T-helper 2 cell treated with Interferon-gamma antibody and Interleukin-4, amounts not matched to agents 5 μg/mL and 100 μg/mL, for 36 hours (primary cell): ENCODE measurements at regions not wholly inside any gene's neighbourhood (a gene's known extent, or its start where the extent isn't known, plus 50 kb on each side); places are given as distances from the start of the nearest gene placed in this dataset.

Experiments
- DNase-seq: peaks from one replicate; pipeline ENCODE4 v3.0.0; 2021; ENCODE audit warnings: low spot score
- H3K27ac Mint-ChIP-seq: one replicate; pipeline ENCODE4 v1.8.0; 2021; ENCODE audit warnings: mild to moderate bottlenecking, mixed read lengths
- H3K27me3 Mint-ChIP-seq: one replicate; pipeline ENCODE4 v1.8.0; 2021; ENCODE audit warnings: low read depth, mixed read lengths
- H3K36me3 Mint-ChIP-seq: one replicate; pipeline ENCODE4 v1.8.0; 2021; ENCODE audit warnings: low read depth, mixed read lengths
- H3K4me1 Mint-ChIP-seq: one replicate; pipeline ENCODE4 v1.8.0; 2021; ENCODE audit warnings: low read depth, mixed read lengths
- H3K4me3 Mint-ChIP-seq: one replicate; pipeline ENCODE4 v1.8.0; 2022; ENCODE audit warnings: mild to moderate bottlenecking, moderate library complexity, mixed read lengths
- H3K9me3 Mint-ChIP-seq: one replicate; pipeline ENCODE4 v1.8.0; 2021; ENCODE audit warnings: mixed read lengths

DNA sequence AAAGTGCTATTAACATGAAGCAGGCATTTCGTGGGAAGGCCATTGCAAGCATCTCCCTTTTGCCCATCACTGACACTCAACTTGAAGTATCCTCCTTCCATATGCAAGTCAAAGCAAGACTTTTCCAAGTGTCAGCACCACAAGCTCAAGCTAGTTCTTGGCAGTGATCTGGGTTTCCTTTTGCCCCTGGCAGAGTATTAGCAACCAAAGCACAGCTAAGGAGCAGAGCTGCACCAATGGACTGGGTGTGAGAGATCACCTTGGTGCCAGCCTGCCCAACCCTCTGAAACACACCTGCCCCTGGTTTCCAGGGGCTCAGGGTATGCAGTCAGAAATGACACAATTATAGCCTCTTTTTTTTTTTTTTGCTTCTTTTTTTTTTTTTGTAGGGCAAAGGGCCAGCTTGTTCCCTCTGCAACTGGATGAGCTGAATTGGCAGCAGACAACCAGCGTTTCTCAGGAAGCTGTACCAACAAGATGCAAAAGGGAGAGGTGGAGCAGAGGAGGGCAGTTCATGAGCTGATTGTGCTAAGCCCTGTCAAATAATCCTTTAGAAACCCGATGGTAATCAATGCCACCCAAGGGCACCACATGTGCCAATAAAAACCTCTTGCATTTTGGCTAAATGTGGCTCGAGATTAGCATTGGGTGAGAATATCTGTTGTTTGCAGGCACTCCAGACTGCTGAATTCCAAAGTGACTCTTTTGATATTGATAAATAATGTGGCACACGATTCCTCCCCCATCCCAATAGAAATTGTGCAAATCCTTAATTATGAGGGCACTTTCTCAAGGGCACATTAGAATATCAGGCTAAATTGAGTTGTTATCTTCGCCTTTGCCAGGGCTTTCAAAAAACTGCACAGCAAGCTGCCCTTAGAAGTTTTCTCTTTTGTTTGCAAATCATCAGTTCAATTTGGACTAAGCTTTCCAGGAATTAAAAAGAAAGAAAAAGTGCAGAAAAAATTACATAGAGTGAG, 192.4 kb downstream of the GAS1 start:
- Mint-ChIP-seq H3K27me3 (no peaks in the 10 kb centered on the region), H3K4me1 (no peaks in the 10 kb centered on the region), H3K27ac (no peak overlapping the region), H3K36me3 (no peaks in the 10 kb centered on the region), H3K4me3 (no peak overlapping the region), H3K9me3 (no peaks in the 10 kb centered on the region)
- DNase-seq, result no peak

DNA sequence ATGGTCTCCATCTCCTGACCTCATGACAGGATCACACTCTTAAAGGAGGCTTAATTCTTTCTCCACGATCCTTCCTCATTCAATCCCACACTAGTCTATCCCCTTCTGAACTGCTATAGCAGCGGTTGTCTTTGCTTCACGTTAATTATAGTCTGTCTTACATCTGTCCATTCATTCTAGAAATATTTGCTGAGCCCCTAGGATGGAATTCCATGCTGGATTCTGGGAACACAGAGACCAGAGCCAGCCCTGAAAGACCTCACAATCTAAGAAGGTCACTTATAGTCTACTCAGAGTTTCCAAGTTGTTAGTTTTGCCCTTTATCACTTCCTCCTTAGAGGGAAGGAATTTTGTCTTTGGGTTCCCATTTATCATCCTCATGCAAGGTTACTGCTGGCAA, 193.5 kb downstream of the GAS1 start:
- Mint-ChIP-seq H3K36me3 (no peaks in the 10 kb centered on the region), H3K9me3 (no peaks in the 10 kb centered on the region), H3K4me3 (no peak overlapping the region), H3K4me1 (no peaks in the 10 kb centered on the region), H3K27ac (no peak overlapping the region), H3K27me3 (no peaks in the 10 kb centered on the region)
- no peak for DNase-seq

DNA sequence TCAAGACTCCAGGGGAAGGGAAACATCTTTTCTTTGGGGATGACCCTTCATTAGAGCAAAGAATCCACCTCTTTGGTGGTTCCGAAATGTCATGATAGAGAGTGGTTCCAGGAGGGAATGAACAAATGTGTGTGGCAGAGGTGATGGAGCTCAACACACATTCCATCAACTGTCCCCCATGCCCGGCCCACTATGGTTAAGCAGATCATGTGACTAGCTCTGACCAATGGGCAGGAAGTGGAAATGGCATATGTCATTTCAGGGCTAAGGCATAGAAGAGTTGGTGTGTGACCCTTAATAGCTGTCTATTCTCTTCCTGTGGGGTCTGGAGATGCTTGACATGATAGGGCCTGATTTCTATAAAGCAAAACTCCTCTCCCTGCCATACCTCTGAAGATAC, 194.6 kb downstream of the GAS1 start:
- Mint-ChIP-seq H3K9me3 (no peaks in the 10 kb centered on the region), H3K4me3 (no peak overlapping the region), H3K36me3 (no peaks in the 10 kb centered on the region), H3K4me1 (no peaks in the 10 kb centered on the region), H3K27ac (no peak overlapping the region), H3K27me3 (no peaks in the 10 kb centered on the region)
- DNase-seq, result no peak

DNA sequence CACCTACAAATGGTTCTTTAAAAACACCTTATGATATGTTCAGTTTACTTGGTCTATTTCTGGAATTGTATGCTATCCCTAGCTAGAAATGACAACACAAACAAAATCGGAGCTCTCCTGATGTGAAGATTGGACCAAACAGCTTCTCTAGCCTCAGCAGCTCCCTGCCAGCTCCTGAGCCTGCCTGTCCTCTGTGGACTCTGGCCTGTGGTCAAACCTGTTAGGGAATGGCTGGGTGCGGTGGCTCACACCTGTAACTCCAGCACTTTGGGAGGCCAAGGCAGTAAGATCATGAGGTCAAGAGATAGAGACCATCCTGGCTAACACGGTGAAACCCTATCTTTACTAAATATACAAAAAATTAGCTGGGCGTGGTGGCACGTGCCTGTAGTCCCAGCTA, 195.3 kb downstream of the GAS1 start:
- H3K36me3 Mint-ChIP-seq, result no peaks in the 10 kb centered on the region
- H3K27ac Mint-ChIP-seq, result no peak overlapping the region
- H3K9me3 Mint-ChIP-seq, result no peaks in the 10 kb centered on the region
- H3K4me3 Mint-ChIP-seq, result no peak overlapping the region
- H3K4me1 Mint-ChIP-seq, result no peaks in the 10 kb centered on the region
- no peaks in the 10 kb centered on the region for H3K27me3 Mint-ChIP-seq
- DNase-seq, result no peak

DNA sequence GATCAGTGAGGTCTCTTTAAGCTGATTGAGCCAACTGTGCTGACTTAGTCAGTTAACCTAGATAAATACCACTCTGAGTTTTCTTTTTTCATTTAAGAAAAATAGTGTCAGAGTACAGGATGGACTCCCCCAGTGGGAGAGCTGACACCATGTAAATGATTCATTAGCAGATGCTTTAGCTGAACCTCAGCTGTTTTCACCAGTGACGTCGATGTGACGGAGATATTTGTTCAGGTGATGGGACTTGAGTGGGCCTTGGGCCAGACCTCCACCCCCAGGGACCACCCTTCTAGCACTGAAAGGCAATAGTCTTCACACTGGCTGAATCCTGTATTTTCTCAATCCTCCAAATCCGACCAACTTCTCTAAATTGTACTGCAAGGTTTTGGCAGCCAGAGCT, 196.1 kb downstream of the GAS1 start:
- H3K27me3 Mint-ChIP-seq, result no peaks in the 10 kb centered on the region
- no peak overlapping the region for H3K4me3 Mint-ChIP-seq

DNA sequence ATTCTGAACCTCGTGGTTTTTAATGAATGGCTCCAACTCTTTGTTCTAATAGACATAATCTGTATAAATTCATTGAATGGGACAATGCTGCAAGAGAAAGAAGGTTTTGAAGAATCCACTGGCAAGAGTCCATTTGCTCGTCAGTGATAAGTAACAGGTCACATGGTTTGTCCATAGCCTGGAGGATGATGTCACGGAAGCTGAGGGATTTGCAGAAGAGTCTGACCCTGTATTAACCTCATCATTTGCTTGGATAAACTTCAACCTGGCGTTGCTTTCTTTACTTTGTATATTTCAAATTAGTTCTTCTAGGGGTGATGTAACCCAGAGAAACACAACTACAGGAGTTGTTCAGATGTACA, 197.4 kb downstream of the GAS1 start:
- Mint-ChIP-seq H3K4me3 (no peak overlapping the region), H3K9me3 (no peaks in the 10 kb centered on the region), H3K27me3 (no peaks in the 10 kb centered on the region), H3K4me1 (no peaks in the 10 kb centered on the region), H3K36me3 (no peaks in the 10 kb centered on the region), H3K27ac (no peak overlapping the region)
- no peak for DNase-seq

More for the DNA sequence above, 196.1 kb downstream of the GAS1 start:
- no peak for DNase-seq
- H3K9me3 Mint-ChIP-seq, result no peaks in the 10 kb centered on the region
- no peaks in the 10 kb centered on the region for H3K4me1 Mint-ChIP-seq
- no peak overlapping the region for H3K27ac Mint-ChIP-seq
- H3K36me3 Mint-ChIP-seq, result no peaks in the 10 kb centered on the region

DNA sequence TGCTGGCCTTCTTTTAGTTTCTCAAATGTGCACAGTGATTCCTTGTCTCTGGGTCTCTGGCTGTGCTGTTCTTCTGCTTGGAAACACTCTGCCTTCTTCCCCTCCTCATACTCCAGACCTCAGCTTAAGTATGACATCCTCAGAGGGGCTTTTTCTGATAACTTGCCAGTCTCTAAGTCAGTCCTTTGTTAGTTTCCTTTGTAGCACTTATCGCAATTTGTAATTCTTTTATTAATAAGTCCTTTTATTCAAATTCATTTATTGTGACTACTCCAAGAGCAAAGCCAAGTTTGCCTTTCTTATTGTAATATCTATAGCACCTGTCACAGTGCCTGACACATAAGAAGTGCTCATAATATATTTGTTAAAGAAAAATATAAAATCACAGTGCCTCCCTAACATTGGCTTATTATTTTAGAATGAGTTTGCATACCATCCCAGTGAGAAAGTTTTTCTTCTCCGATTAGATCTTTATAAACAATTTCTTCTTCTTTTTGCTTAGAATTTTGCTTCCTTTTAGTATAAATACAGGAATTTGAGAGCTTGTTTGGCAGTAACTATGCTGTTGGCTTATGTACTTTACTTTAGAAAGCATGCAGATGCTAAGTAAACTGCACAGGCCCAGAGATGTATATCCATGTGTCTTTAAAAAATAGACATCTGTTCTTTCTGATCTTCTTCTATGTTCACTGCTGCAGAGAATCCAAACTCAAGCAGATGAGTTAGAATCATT, 198.0 kb downstream of the GAS1 start:
- no peaks in the 10 kb centered on the region for H3K9me3 Mint-ChIP-seq
- no peak overlapping the region for H3K27ac Mint-ChIP-seq
- no peaks in the 10 kb centered on the region for H3K4me1 Mint-ChIP-seq
- no peaks in the 10 kb centered on the region for H3K27me3 Mint-ChIP-seq
- no peaks in the 10 kb centered on the region for H3K36me3 Mint-ChIP-seq
- no peak for DNase-seq
- H3K4me3 Mint-ChIP-seq, result no peak overlapping the region

DNA sequence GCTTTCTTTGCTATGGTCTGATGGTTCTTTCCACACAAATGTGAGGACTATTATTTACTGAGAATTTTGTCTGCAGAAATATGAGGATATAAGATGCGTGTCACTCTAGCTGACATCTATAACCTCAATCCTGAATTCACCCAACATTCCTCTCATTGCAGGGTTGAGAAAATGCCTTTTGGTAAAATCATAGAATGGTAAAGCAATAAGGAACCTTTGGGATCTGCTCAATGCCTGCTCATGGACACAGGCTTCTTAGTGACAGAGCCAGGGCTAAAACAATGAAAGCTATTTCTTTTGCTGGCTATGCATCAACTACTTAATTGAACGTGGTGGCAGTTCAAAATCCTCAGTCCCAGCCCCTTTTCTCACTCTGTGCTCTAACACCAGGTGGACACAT, 199.6 kb downstream of the GAS1 start:
- H3K9me3 Mint-ChIP-seq, result no peaks in the 10 kb centered on the region
- H3K36me3 Mint-ChIP-seq, result no peaks in the 10 kb centered on the region
- no peak overlapping the region for H3K27ac Mint-ChIP-seq
- H3K4me3 Mint-ChIP-seq, result no peak overlapping the region
- no peak for DNase-seq
- no peaks in the 10 kb centered on the region for H3K4me1 Mint-ChIP-seq
- no peaks in the 10 kb centered on the region for H3K27me3 Mint-ChIP-seq

DNA sequence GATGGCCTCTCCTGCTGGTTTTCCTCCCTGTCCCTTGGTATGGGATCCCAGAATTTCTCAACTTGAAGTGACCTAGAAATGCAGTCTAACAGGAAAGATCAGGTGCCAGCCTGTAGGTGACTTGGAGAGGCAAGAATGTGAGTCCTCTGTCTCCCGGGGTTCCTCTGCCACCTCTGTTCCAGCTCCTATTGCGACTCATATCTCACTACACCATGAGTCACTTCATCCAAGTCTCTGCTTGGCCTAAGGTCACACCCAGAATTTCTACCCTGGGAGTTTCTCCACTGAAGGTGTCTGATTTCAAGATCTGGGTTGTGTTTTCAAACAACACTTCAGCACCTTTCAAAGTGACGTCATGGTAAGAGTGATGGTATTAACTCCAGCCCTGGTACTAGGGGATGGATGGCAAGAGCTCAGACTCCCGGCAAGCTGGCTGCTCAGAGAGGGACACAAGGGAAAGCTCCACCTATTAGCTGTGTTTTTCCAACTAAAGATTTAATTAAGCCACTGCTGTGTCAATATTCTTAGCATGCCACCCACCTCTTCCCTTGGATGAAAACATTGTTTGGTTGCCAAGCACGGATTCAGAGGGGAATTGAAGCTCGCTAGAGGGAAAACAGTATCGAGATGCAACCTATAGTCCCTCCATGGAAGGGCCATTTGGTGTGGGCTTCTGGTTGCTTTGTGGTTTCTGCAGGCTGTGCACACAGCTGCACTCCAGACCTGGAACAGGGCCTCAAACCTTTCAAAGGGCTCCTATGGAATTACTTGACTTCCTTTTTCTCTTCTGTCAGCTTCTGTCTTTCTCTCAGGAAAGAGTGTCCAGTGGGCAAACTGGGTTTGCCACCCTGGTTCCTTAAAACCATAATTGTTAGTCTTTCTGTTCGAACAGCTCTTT, 205.7 kb downstream of the GAS1 start:
- no peaks in the 10 kb centered on the region for H3K36me3 Mint-ChIP-seq
- no peaks in the 10 kb centered on the region for H3K27me3 Mint-ChIP-seq
- no peaks in the 10 kb centered on the region for H3K4me1 Mint-ChIP-seq
- no peaks in the 10 kb centered on the region for H3K9me3 Mint-ChIP-seq
- no peak overlapping the region for H3K27ac Mint-ChIP-seq
- H3K4me3 Mint-ChIP-seq, result no peak overlapping the region
- no peak for DNase-seq

DNA sequence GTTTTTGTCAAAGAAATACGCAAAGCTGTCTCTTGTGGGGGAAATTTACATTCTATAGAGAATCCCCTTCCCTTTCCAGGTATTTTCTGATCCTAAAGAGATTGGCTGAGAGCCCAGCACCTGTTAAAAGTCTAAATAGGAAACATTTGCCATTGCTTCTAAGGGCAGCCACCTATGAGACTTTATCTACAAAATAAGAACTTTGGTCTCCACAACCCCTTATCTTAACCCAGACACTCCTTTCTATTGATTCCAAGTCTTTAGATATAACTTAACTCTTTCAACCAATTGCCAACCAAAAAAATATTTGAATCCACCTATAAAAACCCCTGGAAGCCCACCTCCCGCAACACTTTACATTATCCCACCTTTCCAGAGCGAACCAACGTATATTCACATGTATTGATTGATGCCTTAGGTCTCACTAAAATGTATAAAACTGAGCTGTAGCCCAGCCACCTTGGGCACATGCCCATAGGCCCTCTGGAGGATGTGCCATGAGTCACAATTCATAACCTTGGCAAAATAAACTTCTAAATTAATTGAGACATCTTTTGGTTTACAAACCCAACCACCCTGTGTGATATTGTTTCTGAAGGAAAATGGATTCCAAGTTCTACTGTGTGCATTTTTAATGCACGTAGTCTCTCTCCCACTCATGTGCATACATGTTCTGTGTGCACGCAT, 211.4 kb downstream of the GAS1 start:
- no peaks in the 10 kb centered on the region for H3K9me3 Mint-ChIP-seq
- H3K27me3 Mint-ChIP-seq, result no peaks in the 10 kb centered on the region
- H3K27ac Mint-ChIP-seq, result no peak overlapping the region
- H3K4me3 Mint-ChIP-seq, result no peak overlapping the region
- no peaks in the 10 kb centered on the region for H3K36me3 Mint-ChIP-seq
- DNase-seq, result no peak
- H3K4me1 Mint-ChIP-seq, result no peaks in the 10 kb centered on the region

DNA sequence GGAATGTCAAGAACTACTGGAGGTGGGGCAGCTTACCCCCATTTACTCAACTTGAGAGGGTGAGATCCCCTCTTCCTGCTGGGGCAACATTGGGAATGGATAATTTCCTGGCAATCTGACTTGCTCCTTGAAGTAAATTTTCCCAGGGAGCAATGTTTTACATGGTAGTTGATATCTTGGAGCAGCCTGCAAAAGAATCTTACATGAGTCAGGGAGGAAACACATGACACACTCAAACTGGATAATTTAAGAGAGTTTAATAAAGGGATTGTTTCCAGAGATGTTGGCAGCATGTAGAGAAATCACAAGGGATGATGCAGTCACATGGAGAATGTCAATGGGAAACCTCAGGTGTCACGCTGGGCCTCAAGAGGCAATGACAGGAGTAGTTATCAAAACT, 212.5 kb downstream of the GAS1 start:
- no peak for DNase-seq

DNA sequence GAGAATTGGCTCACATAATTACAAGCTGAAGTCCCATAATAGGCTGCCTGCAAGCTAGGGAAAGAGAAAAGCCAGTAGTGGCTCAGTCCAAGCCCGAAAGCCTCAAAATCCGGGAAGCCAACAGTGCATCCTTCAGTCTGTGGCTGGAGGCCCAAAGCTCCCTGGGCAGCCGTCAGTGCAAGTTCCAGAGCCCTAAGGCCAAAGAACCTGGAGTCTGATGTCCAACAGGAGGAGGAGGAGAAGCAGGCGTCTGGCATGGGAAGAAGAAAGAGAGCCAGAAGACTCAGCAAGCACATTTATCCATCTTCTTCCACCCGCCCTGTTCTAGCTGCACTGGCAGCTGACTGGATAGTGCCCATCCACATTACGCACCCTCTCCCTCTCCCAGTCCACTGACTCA, 213.4 kb downstream of the GAS1 start:
- H3K9me3 Mint-ChIP-seq, result no peaks in the 10 kb centered on the region
- no peaks in the 10 kb centered on the region for H3K27me3 Mint-ChIP-seq
- H3K4me3 Mint-ChIP-seq, result no peak overlapping the region
- no peak for DNase-seq
- no peaks in the 10 kb centered on the region for H3K36me3 Mint-ChIP-seq
- H3K4me1 Mint-ChIP-seq, result no peaks in the 10 kb centered on the region
- H3K27ac Mint-ChIP-seq, result no peak overlapping the region

More for the DNA sequence above, 212.5 kb downstream of the GAS1 start:
- Mint-ChIP-seq H3K4me1 (no peaks in the 10 kb centered on the region), H3K27ac (no peak overlapping the region), H3K27me3 (no peaks in the 10 kb centered on the region), H3K4me3 (no peak overlapping the region), H3K36me3 (no peaks in the 10 kb centered on the region), H3K9me3 (no peaks in the 10 kb centered on the region)

DNA sequence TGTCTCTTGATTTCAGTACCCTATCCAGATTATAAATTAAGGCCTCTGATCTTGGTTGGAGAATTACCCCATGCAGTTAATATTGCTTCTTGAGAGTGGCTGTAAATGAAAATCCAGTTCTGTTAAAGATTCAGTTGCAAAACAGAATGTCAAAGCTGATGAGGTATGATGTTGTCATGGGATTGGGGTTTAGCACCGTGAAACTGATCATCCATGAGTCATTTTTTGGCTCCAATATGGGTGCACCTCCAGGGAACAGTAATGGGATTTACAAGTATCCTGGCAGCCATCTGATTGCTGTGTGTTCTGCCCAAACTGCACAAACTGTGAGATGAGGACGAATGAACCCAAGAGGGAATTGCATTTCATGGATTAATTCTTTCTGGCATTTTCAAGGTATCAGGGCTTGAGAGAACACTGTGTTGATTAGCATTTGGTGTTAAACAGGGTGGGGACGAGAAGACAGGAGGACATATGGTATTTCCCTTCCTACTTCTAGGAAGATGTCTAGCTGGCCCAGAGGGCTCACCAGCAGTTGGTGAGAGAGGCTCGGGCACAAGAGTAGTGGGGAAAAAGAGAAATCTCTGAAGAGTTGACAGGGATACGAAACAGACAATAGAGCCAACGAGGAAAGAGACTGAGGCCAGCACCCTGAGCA, 214.7 kb downstream of the GAS1 start:
- Mint-ChIP-seq H3K27ac (no peak overlapping the region), H3K27me3 (no peaks in the 10 kb centered on the region), H3K4me1 (no peaks in the 10 kb centered on the region), H3K9me3 (no peaks in the 10 kb centered on the region), H3K36me3 (no peaks in the 10 kb centered on the region), H3K4me3 (no peak overlapping the region)
- no peak for DNase-seq
